IMR-90 (cell line): ENCODE measurements at regions not wholly inside any gene's neighbourhood (a gene's known extent, or its start where the extent isn't known, plus 50 kb on each side); places are given as distances from the start of the nearest gene placed in this dataset.

Experiments
- CTCF ChIP-seq: conservative IDR thresholded peaks from 2 replicates; pipeline ENCODE4 v1.5.1; 2012; ENCODE audit warnings: mild to moderate bottlenecking, low read depth, low read length, improper control_type of control experiment
- RAD21 ChIP-seq: IDR thresholded peaks from 2 replicates; pipeline ENCODE4 v1.6.1; 2012; ENCODE audit warnings: low read length, improper control_type of control experiment
- RCOR1 ChIP-seq: IDR thresholded peaks from 2 replicates; pipeline ENCODE4 v1.6.1; 2012; ENCODE audit warnings: mild to moderate bottlenecking, low read length, improper control_type of control experiment; ENCODE audit not compliant: insufficient replicate concordance
- RFX5 ChIP-seq: IDR thresholded peaks from 2 replicates; pipeline ENCODE4 v1.8.0; 2012; ENCODE audit warnings: low read depth, mild to moderate bottlenecking, low read length, moderate library complexity
- SMC3 ChIP-seq: fragments of 150-350 bp; IDR thresholded peaks from 2 replicates; pipeline ENCODE4 v1.6.1; 2016; ENCODE audit warnings: low read depth, mild to moderate bottlenecking, antibody characterized with exemption, low read length, moderate library complexity
- USF2 ChIP-seq: fragments of 150-350 bp; IDR thresholded peaks from 2 replicates; pipeline ENCODE4 v1.6.1; 2017; ENCODE audit warnings: mild to moderate bottlenecking, antibody characterized with exemption, low read length, low read depth

GRCh38 chr13:60701895-60702294, 304.9 kb downstream of the TDRD3 start:
- TF ChIP-seq RAD21 (no peak), CTCF (no peak), SMC3 (no peak), USF2 (no peak), RCOR1 (no peak), RFX5 (no peak)
